Activated CD8-positive, alpha-beta T cell treated with anti-CD3 and anti-CD28 coated beads, Interleukin-2, amount 10 ng/mL, durations not matched to agents 7 days and 5 days (primary cell): ENCODE measurements at regions not wholly inside any gene's neighbourhood (a gene's known extent, or its start where the extent isn't known, plus 50 kb on each side); places are given as distances from the start of the nearest gene placed in this dataset.
"Not testable (repeated sequence)": the region's sequence is repeated elsewhere in the genome, so short reads cannot be mapped to it uniquely, and the experiment has no call there.

Source experiments
- ATAC-seq: fragments of 150-1000 bp; cut with Tn5 transposase; one replicate; pipeline ENCODE4 v1.10.0; 2021; ENCODE audit warnings: moderate library complexity
- CTCF ChIA-PET: fragments of 350-600 bp; sonication (Branson Sonifier 250); formaldehyde crosslinking; loops from one replicate; lab custom pipeline; 2021; ENCODE audit warnings: antibody characterized with exemption; lab: Charles Lee
- POLR2A ChIA-PET: fragments of 350-600 bp; sonication (Branson Sonifier 250); formaldehyde crosslinking; loops from one replicate; lab custom pipeline; 2021; ENCODE audit warnings: antibody characterized with exemption; lab: Charles Lee
- DNase-seq: peaks from one replicate; pipeline ENCODE4 v3.0.0-alpha.2; 2020
- H3K27ac Mint-ChIP-seq: one replicate; pipeline ENCODE4 v1.8.0; 2021; ENCODE audit warnings: mild to moderate bottlenecking, mixed read lengths
- H3K27me3 Mint-ChIP-seq: one replicate; pipeline ENCODE4 v1.8.0; 2021; ENCODE audit warnings: low read depth, mixed read lengths
- H3K36me3 Mint-ChIP-seq: one replicate; pipeline ENCODE4 v1.8.0; 2021; ENCODE audit warnings: low read depth, mixed read lengths
- H3K4me1 Mint-ChIP-seq: one replicate; pipeline ENCODE4 v1.8.0; 2021; ENCODE audit warnings: low read depth, mixed read lengths
- H3K4me3 Mint-ChIP-seq: one replicate; pipeline ENCODE4 v1.8.0; 2021; ENCODE audit warnings: mild to moderate bottlenecking, mixed read lengths
- H3K9me3 Mint-ChIP-seq: one replicate; pipeline ENCODE4 v1.8.0; 2022; ENCODE audit warnings: mixed read lengths; ENCODE audit not compliant: insufficient read depth

DNA sequence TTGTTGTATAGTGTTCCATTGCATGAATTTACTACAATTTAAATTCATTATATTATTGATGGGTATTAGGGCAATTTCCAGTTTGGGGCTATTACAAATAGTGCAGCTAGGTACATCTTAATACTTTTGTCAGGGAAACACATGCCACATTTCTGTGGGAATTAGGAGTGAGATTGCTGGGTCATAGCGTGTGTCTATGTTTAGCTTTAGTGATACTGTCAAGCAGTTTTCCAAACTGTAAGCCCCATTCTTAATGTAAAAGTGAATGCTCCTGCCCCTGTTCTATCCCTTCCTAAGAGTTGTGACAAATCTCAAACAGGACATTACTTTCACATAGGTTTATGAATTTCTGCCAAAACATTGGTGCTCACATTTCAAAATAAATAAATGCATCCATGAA is 184.5 kb upstream of the ANKRD28 start:
- Mint-ChIP-seq H3K4me1 (no peaks in the 10 kb centered on the region), H3K4me3 (no peak overlapping the region), H3K9me3 (no peaks in the 10 kb centered on the region), H3K36me3 (no peaks in the 10 kb centered on the region), H3K27me3 (peaks cover 2% of the 10 kb centered on the region), H3K27ac (no peak overlapping the region)
- CTCF ChIA-PET, result no interaction called here
- DNase-seq (no peak), ATAC-seq (no peak)
- POLR2A ChIA-PET, result no interaction called here

DNA sequence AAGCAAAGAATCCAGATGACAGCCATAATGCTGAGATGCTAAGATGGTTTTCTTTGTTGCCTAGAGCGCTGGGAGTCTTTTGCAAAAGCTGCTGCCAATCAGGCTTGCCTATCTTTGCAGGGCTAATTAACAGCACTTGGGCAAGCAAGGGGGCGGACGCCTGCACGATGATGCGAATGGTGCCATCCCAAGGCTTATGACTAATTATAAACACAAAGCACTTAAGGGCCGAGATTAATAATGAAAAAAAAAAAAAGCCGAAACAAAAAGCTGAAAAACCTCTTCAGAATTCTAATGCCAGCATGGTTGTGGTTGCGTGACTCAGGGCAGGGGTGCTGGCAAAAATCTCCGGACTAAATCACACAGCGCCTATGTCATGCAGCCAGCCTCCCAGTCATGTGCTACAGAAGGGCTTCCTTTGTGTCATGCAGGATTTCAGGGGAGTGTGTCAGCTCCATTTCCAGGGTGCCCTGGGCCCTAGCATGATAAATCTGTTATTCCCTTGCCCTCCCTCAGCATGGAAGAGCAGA is 185.0 kb upstream of the ANKRD28 start:
- no peak for DNase-seq
- no peak for ATAC-seq
- Mint-ChIP-seq H3K9me3 (no peaks in the 10 kb centered on the region), H3K4me1 (no peaks in the 10 kb centered on the region), H3K27ac (no peak overlapping the region), H3K36me3 (no peaks in the 10 kb centered on the region), H3K27me3 (peaks cover 2% of the 10 kb centered on the region), H3K4me3 (no peak overlapping the region)
- ChIA-PET POLR2A (no interaction called here), CTCF (no interaction called here)

DNA sequence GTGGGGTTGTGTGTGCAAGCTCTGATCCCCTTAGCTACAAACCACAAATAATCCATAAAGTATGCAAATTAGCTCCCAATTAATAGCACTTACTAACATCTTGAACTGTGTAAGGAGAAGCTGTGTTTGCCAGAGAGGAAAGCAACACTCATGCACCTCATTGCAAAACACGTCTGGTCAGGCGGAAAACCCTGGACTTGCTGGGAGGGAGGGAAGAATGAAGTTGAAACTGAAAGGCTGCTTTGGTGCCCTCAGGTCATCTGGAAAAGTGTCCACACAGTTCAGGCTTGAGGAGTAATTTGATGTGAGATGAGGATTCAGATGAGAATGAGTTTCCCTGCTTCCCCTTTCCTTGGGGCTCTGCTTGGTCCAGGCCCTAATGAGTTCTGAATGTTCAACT is 185.5 kb upstream of the ANKRD28 start:
- POLR2A ChIA-PET, result no interaction called here
- H3K4me3 Mint-ChIP-seq, result no peak overlapping the region
- ATAC-seq, result no peak
- H3K36me3 Mint-ChIP-seq, result no peaks in the 10 kb centered on the region
- peaks cover 2% of the 10 kb centered on the region for H3K27me3 Mint-ChIP-seq
- CTCF ChIA-PET, result no interaction called here
- H3K9me3 Mint-ChIP-seq, result no peaks in the 10 kb centered on the region
- no peak overlapping the region for H3K27ac Mint-ChIP-seq
- DNase-seq, result no peak
- H3K4me1 Mint-ChIP-seq, result no peaks in the 10 kb centered on the region

DNA sequence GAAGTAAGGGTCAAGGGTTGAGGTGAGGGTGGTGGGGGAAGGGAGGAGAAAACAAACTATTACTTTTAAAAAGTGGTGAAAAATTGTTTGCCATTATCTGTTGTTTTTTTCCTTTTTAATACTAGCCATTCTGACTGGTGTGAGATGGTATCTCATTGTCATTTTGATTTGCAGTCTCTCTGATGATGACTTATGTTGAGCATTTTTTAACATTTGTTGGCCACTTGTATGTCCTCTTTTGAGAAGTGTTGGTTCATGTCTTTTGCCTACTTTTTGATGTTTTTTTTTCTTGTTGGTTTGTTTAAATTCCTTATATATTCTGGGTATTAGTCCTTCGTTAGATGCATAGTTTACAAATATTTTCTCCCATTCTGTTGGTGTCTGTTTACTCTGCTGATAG is 185.9 kb upstream of the ANKRD28 start:
- Mint-ChIP-seq H3K27me3 (peaks cover 2% of the 10 kb centered on the region), H3K27ac (no peak overlapping the region), H3K36me3 (no peaks in the 10 kb centered on the region), H3K4me3 (no peak overlapping the region), H3K4me1 (no peaks in the 10 kb centered on the region), H3K9me3 (no peaks in the 10 kb centered on the region)
- CTCF ChIA-PET, result no interaction called here
- DNase-seq (no peak), ATAC-seq (no peak)
- POLR2A ChIA-PET, result no interaction called here

DNA sequence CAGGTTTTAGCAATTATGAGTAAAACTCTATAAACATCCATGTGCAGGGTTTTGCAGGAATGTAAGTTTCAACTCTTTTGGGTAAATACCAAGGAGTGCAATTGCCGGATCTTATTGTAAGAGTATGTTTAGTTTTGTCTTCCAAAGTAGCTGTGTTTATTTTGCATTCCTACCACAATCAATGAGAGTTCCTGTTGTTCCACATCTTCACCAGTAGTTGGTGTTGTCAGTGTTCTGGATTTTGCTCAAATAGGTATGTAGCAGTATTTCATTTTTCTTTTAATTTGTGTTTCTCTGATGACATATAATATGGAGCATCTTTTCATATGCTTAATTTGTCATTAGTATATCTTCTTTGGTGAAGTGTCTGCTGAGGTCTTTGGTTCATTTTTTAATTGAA is 185.1 kb upstream of the GALNT15 start:
- ATAC-seq (no peak), DNase-seq (no peak)
- no peaks in the 10 kb centered on the region for H3K36me3 Mint-ChIP-seq
- H3K4me1 Mint-ChIP-seq, result no peaks in the 10 kb centered on the region
- no peak overlapping the region for H3K27ac Mint-ChIP-seq
- H3K27me3 Mint-ChIP-seq, result no peaks in the 10 kb centered on the region
- ChIA-PET CTCF (no interaction called here), POLR2A (no interaction called here)
- peaks cover 4% of the 10 kb centered on the region for H3K9me3 Mint-ChIP-seq
- no peak overlapping the region for H3K4me3 Mint-ChIP-seq

DNA sequence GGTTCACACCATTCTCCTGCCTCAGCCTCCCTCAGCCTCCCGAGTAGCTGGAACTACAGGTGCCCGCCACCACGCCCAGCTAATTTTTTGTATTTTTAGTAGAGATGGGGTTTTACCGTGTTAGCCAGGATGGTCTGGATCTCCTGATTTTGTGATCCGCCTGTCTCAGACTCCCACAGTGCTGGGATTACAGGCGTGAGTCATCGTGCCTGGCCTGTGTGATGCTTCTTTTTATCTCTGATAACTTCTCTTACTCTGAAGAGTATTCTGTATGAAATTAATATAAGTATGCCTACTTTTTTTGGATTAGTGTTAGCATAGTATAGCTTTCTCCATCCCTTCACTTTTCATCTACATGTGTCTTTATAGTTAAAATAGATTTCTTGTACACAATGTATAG is 180.8 kb upstream of the GALNT15 start:
- H3K36me3 Mint-ChIP-seq, CTCF ChIA-PET, POLR2A ChIA-PET, ATAC-seq, H3K27me3 Mint-ChIP-seq, H3K27ac Mint-ChIP-seq, DNase-seq, H3K4me1 Mint-ChIP-seq, H3K9me3 Mint-ChIP-seq, H3K4me3 Mint-ChIP-seq: not testable (repeated sequence)

DNA sequence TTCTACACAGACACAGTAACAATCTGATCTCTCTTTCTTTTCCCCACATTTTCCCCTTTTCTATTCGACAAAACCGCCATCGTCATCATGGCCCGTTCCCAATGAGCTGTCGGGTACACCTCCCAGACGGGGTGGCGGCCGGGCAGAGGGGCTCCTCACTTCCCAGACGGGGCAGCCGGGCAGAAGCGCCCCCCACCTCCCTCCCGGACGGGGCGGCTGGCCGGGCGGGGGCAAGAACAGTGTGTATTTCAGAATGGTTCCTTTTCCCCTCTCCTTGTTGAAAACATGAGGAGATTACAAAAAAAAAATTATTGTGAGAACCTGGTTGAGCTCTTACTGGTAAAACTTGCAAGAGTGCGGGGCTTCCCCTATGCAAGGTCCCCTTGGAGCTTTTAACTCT is 178.0 kb upstream of the GALNT15 start:
- CTCF ChIA-PET, ATAC-seq, POLR2A ChIA-PET, H3K4me3 Mint-ChIP-seq, H3K4me1 Mint-ChIP-seq, H3K9me3 Mint-ChIP-seq, H3K27me3 Mint-ChIP-seq, H3K27ac Mint-ChIP-seq, H3K36me3 Mint-ChIP-seq, DNase-seq: not testable (repeated sequence)

DNA sequence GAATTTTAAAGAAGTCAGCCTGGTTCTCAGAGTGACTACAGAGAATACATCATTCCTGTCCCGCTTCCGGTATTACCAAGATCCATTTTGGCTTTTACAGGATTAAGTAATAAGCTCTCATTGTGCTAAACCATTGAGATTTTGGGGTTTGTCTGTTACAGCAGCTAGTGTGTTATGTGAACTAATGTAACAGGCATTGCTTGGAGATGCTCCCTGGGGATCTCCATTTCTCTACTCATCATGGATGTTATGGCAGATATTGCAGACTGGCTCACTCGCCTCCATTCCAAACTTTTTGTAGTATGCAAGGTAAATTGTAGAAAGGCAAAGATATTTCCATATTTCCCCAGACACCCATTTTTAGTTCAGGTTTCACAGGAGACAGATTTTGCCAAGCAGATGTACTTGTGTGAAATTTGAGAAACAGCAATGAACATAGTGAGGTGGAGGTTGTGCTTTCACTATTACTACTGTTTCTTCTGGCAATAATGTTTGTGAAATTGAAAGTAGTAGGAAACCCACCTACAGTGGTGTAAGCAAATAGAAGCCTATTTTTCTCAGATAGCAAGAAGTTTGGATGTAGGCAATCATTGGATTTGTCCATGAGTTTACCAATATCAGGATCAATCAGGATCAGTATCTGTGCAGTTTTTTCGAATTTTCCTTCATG is 177.1 kb upstream of the GALNT15 start:
- CTCF ChIA-PET, result no interaction called here
- ATAC-seq, result no peak
- no peaks in the 10 kb centered on the region for H3K27me3 Mint-ChIP-seq

DNA sequence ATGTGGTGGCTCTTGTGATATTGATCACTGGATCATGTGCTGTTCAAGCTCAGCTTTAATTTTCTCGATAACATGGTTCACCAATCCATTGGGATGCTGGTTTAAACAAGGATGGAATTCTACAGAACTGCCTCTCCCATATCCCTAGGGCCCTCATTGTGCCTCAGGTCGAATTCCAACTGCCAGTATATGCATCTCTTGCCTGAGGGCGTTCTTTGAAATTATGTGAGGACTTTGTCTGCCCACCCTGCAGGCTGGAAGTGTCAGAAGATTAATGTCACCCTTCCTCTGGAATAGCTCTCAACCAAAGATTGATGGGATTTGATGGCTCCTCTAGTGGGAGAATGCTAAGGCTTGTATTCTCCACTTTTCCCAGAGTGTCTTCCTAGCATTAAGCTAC is 175.6 kb upstream of the GALNT15 start:
- no peak overlapping the region for H3K4me3 Mint-ChIP-seq
- DNase-seq, result no peak
- no peaks in the 10 kb centered on the region for H3K4me1 Mint-ChIP-seq
- POLR2A ChIA-PET, result no interaction called here
- no peaks in the 10 kb centered on the region for H3K27me3 Mint-ChIP-seq
- H3K36me3 Mint-ChIP-seq, result no peaks in the 10 kb centered on the region
- no peaks in the 10 kb centered on the region for H3K9me3 Mint-ChIP-seq
- CTCF ChIA-PET, result no interaction called here
- no peak for ATAC-seq
- no peak overlapping the region for H3K27ac Mint-ChIP-seq

More for the DNA sequence above, 177.1 kb upstream of the GALNT15 start:
- Mint-ChIP-seq H3K27ac (no peak overlapping the region), H3K4me3 (no peak overlapping the region), H3K9me3 (peaks cover 4% of the 10 kb centered on the region), H3K36me3 (no peaks in the 10 kb centered on the region), H3K4me1 (no peaks in the 10 kb centered on the region)
- POLR2A ChIA-PET, result no interaction called here
- no peak for DNase-seq

DNA sequence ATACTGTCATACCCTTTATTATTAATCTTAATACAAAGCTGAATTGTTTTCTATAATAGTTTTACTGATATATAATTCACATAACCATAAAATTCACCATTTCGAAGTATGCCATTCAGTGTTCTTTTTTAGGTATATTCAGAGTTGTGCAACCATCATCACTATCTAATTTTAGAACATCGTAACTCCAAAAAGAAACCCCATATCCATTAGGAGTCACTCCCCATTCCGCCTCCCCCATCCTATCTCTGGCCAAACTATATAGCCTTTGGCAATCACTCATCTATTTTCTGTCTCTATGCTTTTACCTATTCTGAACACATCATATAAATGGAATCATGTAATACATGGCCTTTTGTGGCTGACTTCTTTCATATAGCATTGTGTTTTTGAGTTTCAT is 169.7 kb upstream of the GALNT15 start:
- CTCF ChIA-PET, result no interaction called here
- ATAC-seq, result no peak
- H3K27me3 Mint-ChIP-seq, result peaks cover 9% of the 10 kb centered on the region

DNA sequence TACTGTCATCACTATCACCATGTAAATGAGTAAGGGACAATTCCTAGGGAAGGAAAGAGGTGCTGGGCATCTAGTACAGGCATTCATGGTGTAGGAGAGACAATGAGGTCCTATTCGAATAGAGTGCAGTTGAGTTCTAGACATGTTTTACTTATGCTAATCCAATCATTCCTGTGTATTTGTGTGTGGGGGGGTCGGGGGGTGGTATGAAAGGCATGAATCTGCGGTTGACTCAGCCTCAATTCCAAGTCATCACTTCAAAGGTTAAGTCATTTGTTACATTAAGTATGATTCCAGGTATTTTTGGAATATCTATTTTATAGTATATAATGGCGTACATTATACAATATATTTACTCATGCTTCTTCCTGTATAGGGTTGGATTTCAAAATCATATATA is 163.1 kb upstream of the GALNT15 start:
- peaks cover 5% of the 10 kb centered on the region for H3K9me3 Mint-ChIP-seq
- no peak for DNase-seq
- no peak overlapping the region for H3K27ac Mint-ChIP-seq
- peaks cover 7% of the 10 kb centered on the region for H3K27me3 Mint-ChIP-seq
- H3K36me3 Mint-ChIP-seq, result no peaks in the 10 kb centered on the region
- H3K4me3 Mint-ChIP-seq, result no peak overlapping the region
- ChIA-PET POLR2A (no interaction called here), CTCF (interaction anchor here (0.6 kb wide), 1 partner anchor 203 kb away, joined by 3 read pairs; no protein-coding TSS in a partner anchor)
- no peaks in the 10 kb centered on the region for H3K4me1 Mint-ChIP-seq
- ATAC-seq, result no peak

More for the DNA sequence above, 169.7 kb upstream of the GALNT15 start:
- Mint-ChIP-seq H3K27ac (no peak overlapping the region), H3K4me1 (no peaks in the 10 kb centered on the region), H3K9me3 (peaks cover 5% of the 10 kb centered on the region), H3K4me3 (no peak overlapping the region), H3K36me3 (no peaks in the 10 kb centered on the region)
- POLR2A ChIA-PET, result no interaction called here
- DNase-seq, result no peak

DNA sequence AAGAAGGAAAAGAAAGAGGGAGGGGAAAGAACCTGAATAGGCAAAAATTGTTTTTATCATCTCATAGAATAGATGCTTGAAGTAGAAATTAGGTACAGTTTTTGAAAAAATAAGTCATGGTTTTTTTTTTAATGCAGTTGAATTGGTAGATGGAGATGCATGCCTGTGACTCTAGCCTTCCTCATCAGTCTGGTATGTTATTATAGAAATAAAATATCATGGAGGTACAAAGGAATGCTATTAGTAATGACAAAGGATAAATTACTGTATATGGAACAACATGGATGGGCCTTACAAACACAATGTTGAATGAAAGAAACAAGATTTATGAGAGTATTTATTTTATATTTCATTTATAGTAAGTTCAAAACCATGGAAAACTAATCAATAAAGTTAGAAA is 162.4 kb upstream of the GALNT15 start:
- ChIA-PET POLR2A (no interaction called here), CTCF (no interaction called here)
- Mint-ChIP-seq H3K27ac (no peak overlapping the region), H3K4me1 (no peaks in the 10 kb centered on the region), H3K36me3 (no peaks in the 10 kb centered on the region), H3K9me3 (no peaks in the 10 kb centered on the region), H3K27me3 (peaks cover 2% of the 10 kb centered on the region), H3K4me3 (no peak overlapping the region)
- no peak for DNase-seq
- ATAC-seq, result no peak

DNA sequence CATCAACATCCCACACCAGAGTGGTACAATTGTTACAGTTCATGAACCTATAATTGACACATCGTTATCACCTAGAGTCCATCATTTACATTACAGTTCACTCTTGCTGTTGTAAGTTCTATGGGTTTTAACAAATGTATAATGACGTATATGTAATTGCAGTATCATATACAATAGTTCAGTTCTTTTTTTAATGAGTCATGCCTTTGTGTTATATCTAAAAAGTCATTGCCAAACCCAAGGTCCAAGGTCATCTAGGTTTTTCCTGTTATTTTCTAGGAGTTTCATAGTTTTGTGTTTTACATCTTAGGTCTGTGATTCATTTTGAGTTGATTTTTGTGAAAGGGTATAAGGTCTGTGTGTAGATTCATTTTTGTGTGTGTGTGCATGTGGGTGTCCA is 160.9 kb upstream of the GALNT15 start:
- Mint-ChIP-seq H3K4me3 (no peak overlapping the region), H3K27me3 (no peaks in the 10 kb centered on the region), H3K27ac (no peak overlapping the region), H3K4me1 (no peaks in the 10 kb centered on the region), H3K36me3 (no peaks in the 10 kb centered on the region), H3K9me3 (no peaks in the 10 kb centered on the region)
- ChIA-PET CTCF (no interaction called here), POLR2A (no interaction called here)
- ATAC-seq (no peak), DNase-seq (no peak)
